ENCODE measurements at regions not wholly inside any gene's neighbourhood (a gene's known extent, or its start where the extent isn't known, plus 50 kb on each side); places are given as distances from the start of the nearest gene placed in this dataset.

DNA sequence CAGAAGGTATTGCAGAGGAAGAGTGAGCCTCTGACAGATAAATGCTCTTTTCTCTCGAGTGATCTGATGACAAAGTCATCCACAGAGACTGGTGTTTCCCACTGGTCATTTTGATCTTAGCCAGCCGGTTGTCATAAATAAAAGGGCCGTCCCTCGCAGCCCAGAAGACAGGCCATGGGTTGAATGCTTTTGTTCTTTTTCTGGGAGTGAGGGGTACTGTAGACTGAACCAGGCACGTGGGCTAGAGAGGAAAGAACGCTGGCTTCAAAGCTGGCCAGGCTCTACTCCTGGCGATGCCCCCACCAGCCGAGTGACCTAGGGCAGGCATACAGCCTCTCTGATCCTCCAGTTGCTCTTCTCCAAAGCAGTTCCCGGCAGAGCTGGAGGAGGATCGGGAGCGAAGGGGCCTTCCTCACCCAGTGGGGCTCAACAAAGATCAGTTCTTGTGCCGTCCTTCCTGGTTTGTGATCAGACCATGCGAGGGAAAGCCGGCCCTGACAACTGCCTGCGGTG, 193.5 kb downstream of the INHBB start (continued):
- TF ChIP-seq, protein P1, sequence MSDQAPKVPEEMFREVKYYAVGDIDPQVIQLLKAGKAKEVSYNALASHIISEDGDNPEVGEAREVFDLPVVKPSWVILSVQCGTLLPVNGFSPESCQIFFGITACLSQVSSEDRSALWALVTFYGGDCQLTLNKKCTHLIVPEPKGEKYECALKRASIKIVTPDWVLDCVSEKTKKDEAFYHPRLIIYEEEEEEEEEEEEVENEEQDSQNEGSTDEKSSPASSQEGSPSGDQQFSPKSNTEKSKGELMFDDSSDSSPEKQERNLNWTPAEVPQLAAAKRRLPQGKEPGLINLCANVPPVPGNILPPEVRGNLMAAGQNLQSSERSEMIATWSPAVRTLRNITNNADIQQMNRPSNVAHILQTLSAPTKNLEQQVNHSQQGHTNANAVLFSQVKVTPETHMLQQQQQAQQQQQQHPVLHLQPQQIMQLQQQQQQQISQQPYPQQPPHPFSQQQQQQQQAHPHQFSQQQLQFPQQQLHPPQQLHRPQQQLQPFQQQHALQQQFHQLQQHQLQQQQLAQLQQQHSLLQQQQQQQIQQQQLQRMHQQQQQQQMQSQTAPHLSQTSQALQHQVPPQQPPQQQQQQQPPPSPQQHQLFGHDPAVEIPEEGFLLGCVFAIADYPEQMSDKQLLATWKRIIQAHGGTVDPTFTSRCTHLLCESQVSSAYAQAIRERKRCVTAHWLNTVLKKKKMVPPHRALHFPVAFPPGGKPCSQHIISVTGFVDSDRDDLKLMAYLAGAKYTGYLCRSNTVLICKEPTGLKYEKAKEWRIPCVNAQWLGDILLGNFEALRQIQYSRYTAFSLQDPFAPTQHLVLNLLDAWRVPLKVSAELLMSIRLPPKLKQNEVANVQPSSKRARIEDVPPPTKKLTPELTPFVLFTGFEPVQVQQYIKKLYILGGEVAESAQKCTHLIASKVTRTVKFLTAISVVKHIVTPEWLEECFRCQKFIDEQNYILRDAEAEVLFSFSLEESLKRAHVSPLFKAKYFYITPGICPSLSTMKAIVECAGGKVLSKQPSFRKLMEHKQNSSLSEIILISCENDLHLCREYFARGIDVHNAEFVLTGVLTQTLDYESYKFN (CRISPR knock-in tag; conservative IDR thresholded peaks at IDR 0.05), result 0 out of 2 replicates have a peak, but pooled peaks have one; percentile 1
- TF ChIP-seq, protein P2, sequence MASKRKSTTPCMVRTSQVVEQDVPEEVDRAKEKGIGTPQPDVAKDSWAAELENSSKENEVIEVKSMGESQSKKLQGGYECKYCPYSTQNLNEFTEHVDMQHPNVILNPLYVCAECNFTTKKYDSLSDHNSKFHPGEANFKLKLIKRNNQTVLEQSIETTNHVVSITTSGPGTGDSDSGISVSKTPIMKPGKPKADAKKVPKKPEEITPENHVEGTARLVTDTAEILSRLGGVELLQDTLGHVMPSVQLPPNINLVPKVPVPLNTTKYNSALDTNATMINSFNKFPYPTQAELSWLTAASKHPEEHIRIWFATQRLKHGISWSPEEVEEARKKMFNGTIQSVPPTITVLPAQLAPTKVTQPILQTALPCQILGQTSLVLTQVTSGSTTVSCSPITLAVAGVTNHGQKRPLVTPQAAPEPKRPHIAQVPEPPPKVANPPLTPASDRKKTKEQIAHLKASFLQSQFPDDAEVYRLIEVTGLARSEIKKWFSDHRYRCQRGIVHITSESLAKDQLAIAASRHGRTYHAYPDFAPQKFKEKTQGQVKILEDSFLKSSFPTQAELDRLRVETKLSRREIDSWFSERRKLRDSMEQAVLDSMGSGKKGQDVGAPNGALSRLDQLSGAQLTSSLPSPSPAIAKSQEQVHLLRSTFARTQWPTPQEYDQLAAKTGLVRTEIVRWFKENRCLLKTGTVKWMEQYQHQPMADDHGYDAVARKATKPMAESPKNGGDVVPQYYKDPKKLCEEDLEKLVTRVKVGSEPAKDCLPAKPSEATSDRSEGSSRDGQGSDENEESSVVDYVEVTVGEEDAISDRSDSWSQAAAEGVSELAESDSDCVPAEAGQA (IDR thresholded peaks at IDR 0.05; ENCODE audit: low read depth), result no peak
- TF ChIP-seq, protein P2 (CRISPR knock-in tag; IDR thresholded peaks at IDR 0.05; ENCODE audit: borderline replicate concordance), result no peak
- TF ChIP-seq, protein P3, sequence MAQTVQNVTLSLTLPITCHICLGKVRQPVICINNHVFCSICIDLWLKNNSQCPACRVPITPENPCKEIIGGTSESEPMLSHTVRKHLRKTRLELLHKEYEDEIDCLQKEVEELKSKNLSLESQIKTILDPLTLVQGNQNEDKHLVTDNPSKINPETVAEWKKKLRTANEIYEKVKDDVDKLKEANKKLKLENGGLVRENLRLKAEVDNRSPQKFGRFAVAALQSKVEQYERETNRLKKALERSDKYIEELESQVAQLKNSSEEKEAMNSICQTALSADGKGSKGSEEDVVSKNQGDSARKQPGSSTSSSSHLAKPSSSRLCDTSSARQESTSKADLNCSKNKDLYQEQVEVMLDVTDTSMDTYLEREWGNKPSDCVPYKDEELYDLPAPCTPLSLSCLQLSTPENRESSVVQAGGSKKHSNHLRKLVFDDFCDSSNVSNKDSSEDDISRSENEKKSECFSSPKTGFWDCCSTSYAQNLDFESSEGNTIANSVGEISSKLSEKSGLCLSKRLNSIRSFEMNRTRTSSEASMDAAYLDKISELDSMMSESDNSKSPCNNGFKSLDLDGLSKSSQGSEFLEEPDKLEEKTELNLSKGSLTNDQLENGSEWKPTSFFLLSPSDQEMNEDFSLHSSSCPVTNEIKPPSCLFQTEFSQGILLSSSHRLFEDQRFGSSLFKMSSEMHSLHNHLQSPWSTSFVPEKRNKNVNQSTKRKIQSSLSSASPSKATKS (CRISPR knock-in tag; IDR thresholded peaks at IDR 0.05), result no peak
- TF ChIP-seq SMARCC2 (IDR thresholded peaks at IDR 0.05) (no peak), ZBTB42 (CRISPR knock-in tag; IDR thresholded peaks at IDR 0.05) (0 out of 2 replicates have a peak, but pooled peaks have one; percentile 40), TBP (CRISPR knock-in tag; IDR thresholded peaks at IDR 0.05) (no peak), ZNF75D (CRISPR knock-in tag; IDR thresholded peaks at IDR 0.05; ENCODE audit: borderline replicate concordance) (no peak), ISL2 (CRISPR knock-in tag; IDR thresholded peaks at IDR 0.05) (no peak), MEIS1 (CRISPR knock-in tag; IDR thresholded peaks at IDR 0.05; ENCODE audit: borderline replicate concordance) (no peak)
- TF ChIP-seq, protein P4, sequence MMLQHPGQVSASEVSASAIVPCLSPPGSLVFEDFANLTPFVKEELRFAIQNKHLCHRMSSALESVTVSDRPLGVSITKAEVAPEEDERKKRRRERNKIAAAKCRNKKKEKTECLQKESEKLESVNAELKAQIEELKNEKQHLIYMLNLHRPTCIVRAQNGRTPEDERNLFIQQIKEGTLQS (CRISPR knock-in tag; IDR thresholded peaks at IDR 0.05), result no peak
- TF ChIP-seq, protein P5, sequence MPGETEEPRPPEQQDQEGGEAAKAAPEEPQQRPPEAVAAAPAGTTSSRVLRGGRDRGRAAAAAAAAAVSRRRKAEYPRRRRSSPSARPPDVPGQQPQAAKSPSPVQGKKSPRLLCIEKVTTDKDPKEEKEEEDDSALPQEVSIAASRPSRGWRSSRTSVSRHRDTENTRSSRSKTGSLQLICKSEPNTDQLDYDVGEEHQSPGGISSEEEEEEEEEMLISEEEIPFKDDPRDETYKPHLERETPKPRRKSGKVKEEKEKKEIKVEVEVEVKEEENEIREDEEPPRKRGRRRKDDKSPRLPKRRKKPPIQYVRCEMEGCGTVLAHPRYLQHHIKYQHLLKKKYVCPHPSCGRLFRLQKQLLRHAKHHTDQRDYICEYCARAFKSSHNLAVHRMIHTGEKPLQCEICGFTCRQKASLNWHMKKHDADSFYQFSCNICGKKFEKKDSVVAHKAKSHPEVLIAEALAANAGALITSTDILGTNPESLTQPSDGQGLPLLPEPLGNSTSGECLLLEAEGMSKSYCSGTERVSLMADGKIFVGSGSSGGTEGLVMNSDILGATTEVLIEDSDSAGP (CRISPR knock-in tag; IDR thresholded peaks at IDR 0.05; ENCODE audit: borderline replicate concordance), result no peak
- TF ChIP-seq, protein P6, sequence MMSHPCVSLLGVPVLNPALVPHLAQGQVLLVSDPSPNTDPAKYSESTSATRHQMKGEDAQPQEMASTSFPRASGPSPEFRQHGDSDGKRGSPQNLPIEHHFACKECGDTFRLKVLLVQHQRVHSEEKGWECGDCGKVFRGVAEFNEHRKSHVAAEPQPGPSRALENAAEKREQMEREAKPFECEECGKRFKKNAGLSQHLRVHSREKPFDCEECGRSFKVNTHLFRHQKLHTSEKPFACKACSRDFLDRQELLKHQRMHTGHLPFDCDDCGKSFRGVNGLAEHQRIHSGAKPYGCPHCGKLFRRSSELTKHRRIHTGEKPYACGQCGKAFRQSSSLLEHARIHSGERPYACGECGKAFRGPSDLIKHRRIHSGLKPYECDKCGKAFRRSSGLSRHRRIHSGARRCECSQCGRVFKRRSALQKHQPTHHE (CRISPR knock-in tag; IDR thresholded peaks at IDR 0.05; ENCODE audit: borderline replicate concordance), result no peak
